ENCODE measurements at regions not wholly inside any gene's neighbourhood (a gene's known extent, or its start where the extent isn't known, plus 50 kb on each side); places are given as distances from the start of the nearest gene placed in this dataset.

DNA sequence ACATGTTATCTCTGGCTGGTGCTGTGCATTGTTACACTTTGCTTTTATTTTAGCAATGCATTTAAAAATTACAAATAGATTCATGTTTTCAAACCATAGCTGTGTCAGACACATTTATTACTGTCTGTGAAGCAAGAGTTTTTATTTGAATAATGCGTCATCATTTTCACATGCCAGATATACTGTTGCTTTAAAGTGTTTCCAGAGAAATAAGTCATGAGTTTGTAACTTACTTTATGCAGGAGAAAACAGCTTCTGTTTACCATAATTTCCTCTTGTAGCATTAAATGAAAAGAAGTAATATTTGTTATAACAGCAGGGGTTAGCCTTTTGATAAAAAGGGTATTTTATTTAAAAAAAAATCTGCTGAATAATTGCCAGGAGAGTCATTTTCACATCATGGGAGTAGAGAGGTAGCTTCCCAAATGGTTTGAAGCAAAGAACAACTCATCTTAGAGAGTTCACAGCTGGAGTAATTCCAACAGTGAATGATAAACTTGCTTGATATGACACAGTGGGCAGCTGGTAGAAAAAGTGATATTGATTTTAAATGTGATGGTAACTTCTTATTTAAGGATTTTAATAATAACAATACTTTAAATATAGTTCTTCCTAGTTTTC is 1274.5 kb upstream of the CRIM1 start:
- no peak for DNase-seq

- no peak for DNase-seq
Observed at GRCh38 chr2:35080231-35080910, 1275.2 kb upstream of the CRIM1 start.

- no peak for DNase-seq
Observed at GRCh38 chr2:35067420-35067819, 1288.2 kb upstream of the CRIM1 start.

- DNase-seq = no peak
Observed at GRCh38 chr2:35063836-35064235, 1291.7 kb upstream of the CRIM1 start.

GRCh38 chr2:35035883-35036282 is 1319.7 kb upstream of the CRIM1 start:
- no peak for DNase-seq

GRCh38 chr2:35033748-35034147 is 1321.8 kb upstream of the CRIM1 start:
- DNase-seq = no peak

DNA sequence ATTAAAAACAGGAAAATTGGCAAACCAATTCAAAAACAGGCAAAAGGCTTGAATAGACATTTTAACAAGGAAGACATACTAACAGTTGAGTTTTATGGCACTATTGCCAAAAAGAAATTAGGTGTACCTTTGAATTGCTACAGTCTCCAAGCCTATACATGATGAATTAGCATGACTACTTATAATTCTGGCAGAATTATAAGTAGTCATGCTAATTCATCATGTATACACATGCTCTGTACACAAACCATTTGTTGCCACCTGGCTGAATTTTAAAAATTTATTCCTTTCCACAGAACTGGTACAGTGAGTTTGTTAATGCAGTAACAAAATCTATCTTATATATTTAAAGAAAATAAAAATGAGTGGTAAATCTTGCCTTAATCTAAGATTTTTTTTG is 1332.0 kb upstream of the CRIM1 start:
- DNase-seq = no peak

GRCh38 chr2:35000453-35000852 is 1355.1 kb upstream of the CRIM1 start:
- DNase-seq = no peak

GRCh38 chr2:34998741-34999140 is 1356.8 kb upstream of the CRIM1 start:
- DNase-seq = no peak

DNA sequence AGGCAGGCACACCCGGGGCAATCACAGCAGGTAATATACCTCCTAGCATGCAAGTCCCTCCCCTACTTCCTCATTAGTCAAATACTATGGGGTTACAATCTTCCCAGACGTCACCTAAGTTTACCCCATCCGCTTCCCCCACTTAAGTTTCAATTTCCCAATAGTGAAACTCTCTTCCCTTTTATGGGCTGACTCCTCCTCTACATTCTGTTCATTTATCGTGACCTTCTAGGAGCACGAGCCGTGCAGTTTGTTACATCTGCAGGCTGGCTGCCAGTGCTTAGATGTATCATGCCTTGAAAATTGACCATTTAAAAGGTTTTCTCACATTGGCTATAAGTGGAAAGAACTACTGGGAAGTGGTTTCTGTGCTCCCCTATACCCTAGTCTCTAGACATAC is 1357.8 kb upstream of the CRIM1 start:
- DNase-seq = no peak

DNA sequence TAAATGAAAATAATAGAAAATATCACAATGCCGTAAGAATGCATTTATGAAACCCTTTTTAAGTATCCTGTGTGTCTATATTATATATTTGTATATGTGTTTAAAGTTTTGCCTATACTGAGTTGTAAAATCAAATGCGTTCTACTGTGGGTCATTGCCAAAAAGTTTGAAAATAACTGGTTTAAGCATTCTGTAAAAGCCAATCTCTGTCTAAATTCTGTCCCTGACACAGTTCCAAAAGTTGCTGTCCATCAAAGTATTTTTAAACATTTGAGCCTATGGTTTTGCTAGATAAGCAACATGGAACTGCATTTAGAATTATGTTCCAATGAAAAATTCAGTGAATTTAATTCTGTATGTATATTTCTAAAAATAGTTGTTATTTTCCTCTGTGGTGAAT is 1360.4 kb upstream of the CRIM1 start:
- no peak for DNase-seq

DNA sequence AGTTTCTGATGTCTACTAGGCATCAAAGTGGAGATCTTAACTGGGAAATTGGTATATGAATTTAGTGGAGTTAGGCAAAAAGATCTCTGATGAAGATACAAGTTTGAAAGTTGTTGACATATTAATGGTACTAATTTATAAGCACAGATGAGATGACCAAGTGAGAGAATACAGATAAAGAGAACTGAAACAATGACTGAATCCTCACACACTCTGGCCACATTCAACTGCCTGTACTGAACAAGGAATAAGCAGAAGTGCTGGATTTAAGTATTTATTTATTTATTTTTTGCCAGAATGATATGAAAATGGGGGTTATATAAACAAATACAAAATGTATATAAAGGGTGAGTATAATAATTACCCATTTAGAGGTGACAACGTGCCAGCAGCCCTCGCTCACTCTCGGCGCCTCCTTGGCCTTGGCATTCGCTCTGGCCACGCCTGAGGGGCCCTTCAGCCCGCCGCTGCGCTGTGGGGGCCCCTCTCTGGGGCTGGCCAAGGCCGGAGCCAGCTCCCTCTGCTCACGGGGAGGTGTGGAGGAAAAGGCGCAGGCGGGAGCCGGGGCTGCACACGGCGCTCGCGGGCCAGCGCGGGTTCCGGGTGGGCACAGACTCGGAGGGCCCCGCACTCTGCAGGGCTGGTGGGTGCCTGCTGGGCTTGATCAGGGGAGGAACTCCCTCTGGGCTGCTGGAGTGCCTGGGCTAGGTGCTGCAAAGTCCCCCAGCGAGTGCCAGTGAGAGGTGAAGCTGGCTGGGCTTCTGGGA is 1363.9 kb upstream of the CRIM1 start:
- no peak for DNase-seq

- no peak for DNase-seq
Observed at GRCh38 chr2:34985474-34985873, 1370.1 kb upstream of the CRIM1 start.

DNA sequence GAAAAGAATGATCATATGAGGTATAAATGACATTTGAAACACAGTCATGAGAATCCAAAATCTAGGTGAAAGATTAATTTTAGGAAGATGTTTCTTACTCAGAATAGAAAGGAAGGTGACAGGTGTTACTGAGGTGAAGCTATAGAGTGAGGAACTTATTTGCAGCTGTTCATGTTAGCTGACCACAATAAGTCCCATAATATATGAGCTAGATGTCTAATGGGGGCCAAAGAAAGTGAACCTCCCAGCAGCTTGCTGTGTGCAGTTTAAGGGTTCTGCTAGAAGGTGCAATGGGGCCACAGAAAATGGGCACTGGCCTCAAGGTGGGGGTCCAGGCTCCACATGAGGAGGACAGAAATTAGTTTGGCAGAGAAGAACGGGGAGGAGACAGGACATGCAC is 1374.9 kb upstream of the CRIM1 start:
- no peak for DNase-seq

DNA sequence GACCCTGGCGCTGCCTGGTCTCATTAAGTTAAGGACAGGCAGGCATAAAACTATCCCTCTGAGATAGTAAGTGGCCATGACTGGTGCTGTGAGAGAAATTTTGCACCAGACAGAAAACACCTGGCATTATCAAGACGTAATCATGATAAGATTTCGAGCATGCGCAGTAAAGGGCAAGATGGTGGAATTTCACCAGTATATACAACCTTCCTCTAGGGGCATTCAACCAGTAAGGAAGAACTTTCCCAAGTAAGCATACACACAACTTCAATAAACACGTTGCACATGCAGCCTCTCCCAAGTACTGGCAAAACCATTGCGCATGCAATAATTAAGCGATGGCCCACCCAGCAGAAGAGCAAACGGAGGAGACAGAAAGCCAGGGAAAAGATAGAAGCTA is 1376.4 kb upstream of the CRIM1 start:
- no peak for DNase-seq

- DNase-seq = no peak
Observed at GRCh38 chr2:34961822-34962221, 1362.7 kb upstream of the FAM98A start.

GRCh38 chr2:34954758-34955157 is 1355.7 kb upstream of the FAM98A start:
- no peak for DNase-seq

GRCh38 chr2:34950797-34951196 is 1351.7 kb upstream of the FAM98A start:
- DNase-seq = no peak

DNA sequence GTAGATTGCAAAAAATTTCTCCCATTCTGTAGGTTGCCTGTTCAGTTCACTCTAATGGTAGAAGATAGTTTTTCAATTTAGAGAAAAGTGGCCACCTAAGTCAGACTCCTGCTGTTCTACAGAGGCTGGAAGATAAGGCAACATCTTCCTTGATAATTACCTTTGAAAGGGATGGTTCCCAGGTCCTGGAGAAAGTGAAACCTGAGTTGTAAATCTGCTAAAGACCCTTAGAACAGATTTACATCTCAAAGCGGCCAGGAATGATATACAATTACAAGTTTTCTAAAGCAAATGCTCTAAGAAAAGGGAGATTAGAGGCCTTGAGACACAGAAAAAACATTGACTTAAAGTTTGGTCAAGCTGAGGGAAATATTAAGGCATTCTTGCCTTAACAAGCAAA is 1350.2 kb upstream of the FAM98A start:
- no peak for DNase-seq

DNA sequence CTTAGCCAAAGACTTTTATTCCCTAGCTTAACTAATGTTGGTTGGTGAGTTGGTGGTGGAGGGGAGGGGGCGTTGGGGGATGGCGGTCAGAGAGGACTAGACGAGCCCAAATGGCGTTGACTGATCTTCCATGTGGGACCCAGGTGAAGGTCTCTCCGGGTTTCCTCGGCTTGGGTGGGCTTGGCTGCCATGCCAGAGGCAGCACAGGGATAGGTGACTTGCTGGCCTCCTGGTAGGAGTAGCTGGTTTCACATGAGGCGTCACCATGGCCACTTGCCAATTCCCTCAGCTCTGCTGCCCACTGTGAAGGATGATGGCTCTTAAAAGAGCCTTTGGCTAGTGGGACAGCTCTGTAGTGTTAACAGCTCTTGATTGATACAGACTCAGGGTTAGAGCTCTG is 1337.0 kb upstream of the FAM98A start:
- DNase-seq = no peak

GRCh38 chr2:34912084-34912483 is 1313.0 kb upstream of the FAM98A start:
- no peak for DNase-seq

DNA sequence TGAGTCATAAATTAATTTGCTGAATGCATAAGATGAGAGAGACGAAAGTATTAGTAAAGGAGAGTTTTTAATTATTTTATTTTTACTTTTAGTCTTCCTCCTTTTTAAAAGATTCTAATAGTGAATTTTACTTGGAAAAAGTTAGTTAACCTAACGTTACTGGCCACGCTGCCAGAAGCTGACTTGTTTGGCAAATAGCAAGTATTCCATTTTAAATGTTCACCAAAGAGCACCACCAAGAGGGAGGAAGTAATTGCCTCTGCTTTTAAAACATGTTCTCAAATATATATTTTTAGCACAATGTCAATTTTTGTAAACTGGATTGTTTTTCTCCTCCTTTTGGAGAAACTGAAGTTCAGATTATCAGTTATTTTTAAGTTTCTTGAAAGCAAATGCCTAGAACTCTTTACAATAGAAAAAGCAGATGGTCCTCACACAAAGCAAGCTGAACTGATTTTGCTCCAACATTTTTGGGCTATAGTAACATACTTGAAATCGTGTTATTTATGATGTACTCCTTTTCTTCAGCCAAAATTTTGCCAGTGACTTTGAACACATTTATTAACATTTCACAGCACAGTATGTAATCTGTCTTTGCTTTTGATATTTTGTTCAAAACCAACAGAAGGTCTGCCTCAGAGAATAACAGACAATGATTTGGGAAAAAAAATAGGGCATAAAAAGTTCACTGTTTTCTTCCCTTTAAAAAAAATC is 1311.0 kb upstream of the FAM98A start:
- no peak for DNase-seq

- no peak for DNase-seq
Observed at GRCh38 chr2:34907812-34908211, 1308.7 kb upstream of the FAM98A start.

GRCh38 chr2:34901739-34902138 is 1302.6 kb upstream of the FAM98A start:
- no peak for DNase-seq

Data from NCI-H2081 (cell line).